Vagina (tissue), 2 donors: ENCODE measurements at regions not wholly inside any gene's neighbourhood (a gene's known extent, or its start where the extent isn't known, plus 50 kb on each side); places are given as distances from the start of the nearest gene placed in this dataset.

Source experiments
- DNase-seq, 2 donors: peaks; one replicate each; pipeline ENCODE4 v3.0.0-alpha.2; 2017; ENCODE audit errors: extremely low spot score in 2 of 2
- H3K27ac ChIP-seq: fragments of 200-600 bp; sonication (generic); one replicate; pipeline ENCODE4 v1.5.1; 2019
- H3K27me3 ChIP-seq: fragments of 200-600 bp; sonication (generic); one replicate; pipeline ENCODE4 v1.5.1; 2019
- H3K36me3 ChIP-seq, 2 donors: fragments of 200-600 bp; sonication (generic); one replicate each; pipeline ENCODE4 v1.5.1; 2017 to 2019
- H3K4me1 ChIP-seq: fragments of 200-600 bp; sonication (generic); one replicate; pipeline ENCODE4 v1.5.1; 2019
- H3K4me3 ChIP-seq, 2 donors: fragments of 200-600 bp; sonication (generic); 1 replicate in 1 of 2; 2 replicates in 1 of 2; pipeline ENCODE4 v1.5.1; 2016 to 2019
- H3K9me3 ChIP-seq: fragments of 200-600 bp; sonication (generic); one replicate; pipeline ENCODE4 v1.5.1; 2019
- POLR2A ChIP-seq, 2 donors: fragments of 450-650 bp; IDR thresholded peaks; one replicate each; pipeline ENCODE4 v1.6.1; 2017; ENCODE audit warnings: antibody characterized with exemption in 2 of 2, mild to moderate bottlenecking in 2 of 2, moderate library complexity in 2 of 2
- POLR2AphosphoS5 ChIP-seq, 2 donors: sonication (generic); formaldehyde crosslinking; IDR thresholded peaks; one replicate each; pipeline ENCODE4 v1.9.0; 2017; ENCODE audit warnings: antibody characterized with exemption in 2 of 2, mild to moderate bottlenecking in 2 of 2, low read depth in 1 of 2; ENCODE audit not compliant: insufficient read depth in 1 of 2
- intact Hi-C: fragments of 100-400 bp; cut with DNase I; formaldehyde crosslinking; loops from one replicate; pipeline ENCODE4 v1.15.1; 2023
- TF ChIP-seq, protein P1 (sequence below), 3 experiments: fragments of 450-650 bp in 2 of 3; fragments of 200-600 bp in 1 of 3; sonication (generic) in 1 of 3; IDR thresholded peaks; one replicate each; pipeline ENCODE4 v1.5.1; 2017 to 2019; ENCODE audit warnings: antibody characterized with exemption in 3 of 3, mild to moderate bottlenecking in 2 of 3, moderate library complexity in 2 of 3

DNA sequence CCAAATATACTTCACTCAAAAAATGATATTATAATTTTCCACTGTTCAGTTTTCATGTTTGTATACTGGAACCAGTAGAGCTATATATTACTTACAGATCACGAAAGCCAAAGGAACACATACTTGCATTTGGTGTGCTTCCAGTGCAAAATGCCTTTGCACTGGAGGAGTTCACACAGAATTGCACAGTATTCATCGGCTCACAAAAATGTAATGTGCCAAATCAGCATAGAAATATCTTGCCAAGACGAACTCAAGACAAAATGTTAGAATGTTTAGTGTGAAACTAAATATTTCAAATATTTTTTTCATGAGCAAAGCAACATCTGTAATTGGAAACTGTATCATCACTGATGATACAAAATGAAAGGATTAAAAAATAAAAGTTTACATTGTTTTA lies 646.2 kb upstream of the SEMA3D start:
- H3K27ac ChIP-seq: no peak overlapping the region
- intact Hi-C loops: no loop called here
- H3K9me3 ChIP-seq: no peaks in the 10 kb centered on the region
- H3K27me3 ChIP-seq: no peaks in the 10 kb centered on the region
- no peaks in the 10 kb centered on the region for H3K36me3 ChIP-seq
- no peak for DNase-seq
- no peaks in the 10 kb centered on the region for H3K4me1 ChIP-seq
- TF ChIP-seq, protein P1, sequence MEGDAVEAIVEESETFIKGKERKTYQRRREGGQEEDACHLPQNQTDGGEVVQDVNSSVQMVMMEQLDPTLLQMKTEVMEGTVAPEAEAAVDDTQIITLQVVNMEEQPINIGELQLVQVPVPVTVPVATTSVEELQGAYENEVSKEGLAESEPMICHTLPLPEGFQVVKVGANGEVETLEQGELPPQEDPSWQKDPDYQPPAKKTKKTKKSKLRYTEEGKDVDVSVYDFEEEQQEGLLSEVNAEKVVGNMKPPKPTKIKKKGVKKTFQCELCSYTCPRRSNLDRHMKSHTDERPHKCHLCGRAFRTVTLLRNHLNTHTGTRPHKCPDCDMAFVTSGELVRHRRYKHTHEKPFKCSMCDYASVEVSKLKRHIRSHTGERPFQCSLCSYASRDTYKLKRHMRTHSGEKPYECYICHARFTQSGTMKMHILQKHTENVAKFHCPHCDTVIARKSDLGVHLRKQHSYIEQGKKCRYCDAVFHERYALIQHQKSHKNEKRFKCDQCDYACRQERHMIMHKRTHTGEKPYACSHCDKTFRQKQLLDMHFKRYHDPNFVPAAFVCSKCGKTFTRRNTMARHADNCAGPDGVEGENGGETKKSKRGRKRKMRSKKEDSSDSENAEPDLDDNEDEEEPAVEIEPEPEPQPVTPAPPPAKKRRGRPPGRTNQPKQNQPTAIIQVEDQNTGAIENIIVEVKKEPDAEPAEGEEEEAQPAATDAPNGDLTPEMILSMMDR (IDR thresholded peaks at IDR 0.05): no peak
- TF ChIP-seq POLR2A (IDR thresholded peaks at IDR 0.05) (no peak), POLR2AphosphoS5 (IDR thresholded peaks at IDR 0.05; ENCODE audit: insufficient read depth in 1 of 2, low read depth in 1 of 2) (no peak)
- H3K4me3 ChIP-seq: no peak overlapping the region

DNA sequence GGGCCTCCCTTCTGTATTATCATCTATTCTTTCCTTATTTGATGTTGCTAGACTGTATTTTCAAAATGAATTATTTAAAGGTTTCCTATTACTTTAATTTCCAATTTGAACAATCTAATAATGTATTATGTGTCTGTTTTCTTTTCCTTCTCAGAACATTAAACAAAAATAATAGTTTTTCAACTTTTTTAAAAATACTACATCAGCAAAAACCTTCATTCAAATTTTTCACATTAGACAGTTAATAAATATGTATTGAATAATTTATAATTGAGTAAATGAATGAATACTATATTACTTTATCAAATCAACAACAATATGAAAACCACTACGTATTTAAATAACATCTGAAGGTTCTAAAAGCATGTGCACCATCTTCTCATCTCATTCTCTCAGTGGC lies 644.1 kb upstream of the SEMA3D start:
- DNase-seq: no peak
- H3K4me1 ChIP-seq: no peaks in the 10 kb centered on the region
- H3K27me3 ChIP-seq: no peaks in the 10 kb centered on the region
- no peaks in the 10 kb centered on the region for H3K36me3 ChIP-seq
- no peaks in the 10 kb centered on the region for H3K9me3 ChIP-seq
- H3K4me3 ChIP-seq: no peak overlapping the region
- no peak for TF ChIP-seq POLR2A (IDR thresholded peaks at IDR 0.05)
- no peak for TF ChIP-seq POLR2AphosphoS5 (IDR thresholded peaks at IDR 0.05; ENCODE audit: insufficient read depth in 1 of 2, low read depth in 1 of 2)
- TF ChIP-seq, protein P1 (IDR thresholded peaks at IDR 0.05): no peak
- intact Hi-C loops: no loop called here
- no peak overlapping the region for H3K27ac ChIP-seq

DNA sequence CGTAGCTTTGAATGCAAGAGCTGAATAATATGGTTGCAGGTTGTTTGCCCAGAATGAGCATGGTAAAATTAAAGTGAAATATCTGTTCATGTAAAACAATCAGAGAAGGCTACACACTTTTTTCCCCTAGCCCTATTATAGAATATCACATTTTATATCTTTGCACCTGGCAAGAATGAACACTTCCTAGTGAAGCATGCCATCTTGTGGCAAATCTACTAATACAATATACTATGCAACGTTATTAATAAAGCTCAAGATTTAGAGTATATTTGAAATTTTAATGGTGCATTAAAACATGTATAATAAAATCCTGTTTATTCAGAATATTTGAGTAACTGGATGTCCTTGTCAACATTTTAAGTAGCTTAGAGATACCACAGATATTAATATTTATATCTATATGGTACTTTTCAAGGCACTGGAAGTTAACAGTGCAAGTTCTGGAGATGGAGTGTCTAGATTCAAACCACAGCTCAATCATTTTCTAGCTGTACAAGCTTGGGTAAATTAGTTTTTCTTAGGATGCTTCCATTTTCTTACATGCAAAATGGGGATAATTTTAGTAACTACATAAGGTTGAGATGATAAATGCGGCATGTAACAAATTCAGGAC lies 643.1 kb upstream of the SEMA3D start:
- no peak for TF ChIP-seq POLR2AphosphoS5 (IDR thresholded peaks at IDR 0.05; ENCODE audit: insufficient read depth in 1 of 2, low read depth in 1 of 2)
- no peak for TF ChIP-seq POLR2A (IDR thresholded peaks at IDR 0.05)
- TF ChIP-seq, protein P1 (IDR thresholded peaks at IDR 0.05): no peak

DNA sequence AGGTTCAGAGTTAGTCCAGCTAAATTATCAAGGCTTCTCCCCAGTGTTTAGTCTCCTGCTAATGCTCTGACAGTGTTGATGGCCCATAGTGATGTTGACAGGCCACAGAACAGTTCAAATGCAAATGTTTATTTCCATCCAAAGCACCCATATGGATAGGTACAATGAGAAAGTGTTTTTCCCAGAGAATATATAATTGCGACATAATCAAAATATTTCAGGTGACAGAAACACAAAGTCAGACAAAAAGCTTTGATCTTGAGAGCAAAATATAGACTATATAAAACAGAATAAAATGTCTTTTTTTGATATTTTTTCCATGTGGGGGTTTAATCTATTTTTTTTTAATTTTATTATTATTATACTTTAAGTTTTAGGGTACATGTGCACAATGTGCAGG lies 642.3 kb upstream of the SEMA3D start:
- TF ChIP-seq, protein P1 (IDR thresholded peaks at IDR 0.05): no peak
- TF ChIP-seq POLR2A (IDR thresholded peaks at IDR 0.05) (no peak), POLR2AphosphoS5 (IDR thresholded peaks at IDR 0.05; ENCODE audit: insufficient read depth in 1 of 2, low read depth in 1 of 2) (no peak)
- Histone ChIP-seq H3K27me3 (no peaks in the 10 kb centered on the region), H3K36me3 (no peaks in the 10 kb centered on the region), H3K27ac (no peak overlapping the region), H3K4me3 (no peak overlapping the region), H3K4me1 (no peaks in the 10 kb centered on the region), H3K9me3 (no peaks in the 10 kb centered on the region)
- no peak for DNase-seq
- intact Hi-C loops: no loop called here

More for the DNA sequence above, 643.1 kb upstream of the SEMA3D start:
- intact Hi-C loops: no loop called here
- Histone ChIP-seq H3K4me1 (no peaks in the 10 kb centered on the region), H3K27ac (no peak overlapping the region), H3K27me3 (no peaks in the 10 kb centered on the region), H3K9me3 (no peaks in the 10 kb centered on the region), H3K36me3 (no peaks in the 10 kb centered on the region), H3K4me3 (no peak overlapping the region)
- no peak for DNase-seq

DNA sequence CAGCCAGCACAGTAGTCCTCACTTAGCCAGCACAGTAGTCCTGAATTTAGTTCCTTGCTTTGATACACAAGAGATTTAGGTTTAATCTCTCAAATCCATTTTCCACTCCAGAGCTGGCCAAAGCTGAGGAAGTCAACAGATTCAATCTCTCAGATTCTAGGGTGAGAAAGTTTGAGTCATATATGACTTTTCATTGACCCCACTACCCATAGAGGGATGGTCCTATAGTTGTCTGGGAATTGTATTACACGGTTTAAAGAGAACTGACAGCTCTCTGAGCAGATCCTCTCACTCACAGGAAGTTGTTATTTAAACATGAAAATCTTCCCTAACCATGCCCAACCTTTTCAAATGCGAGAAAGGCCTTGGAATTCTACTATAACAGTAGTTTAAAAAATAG lies 641.8 kb upstream of the SEMA3D start:
- Histone ChIP-seq H3K4me1 (no peaks in the 10 kb centered on the region), H3K27ac (no peak overlapping the region), H3K27me3 (no peaks in the 10 kb centered on the region), H3K4me3 (no peak overlapping the region), H3K36me3 (no peaks in the 10 kb centered on the region), H3K9me3 (no peaks in the 10 kb centered on the region)
- no peak for TF ChIP-seq POLR2A (IDR thresholded peaks at IDR 0.05)
- TF ChIP-seq, protein P1 (IDR thresholded peaks at IDR 0.05): no peak
- TF ChIP-seq POLR2AphosphoS5 (IDR thresholded peaks at IDR 0.05; ENCODE audit: insufficient read depth in 1 of 2, low read depth in 1 of 2): no peak
- intact Hi-C loops: no loop called here
- no peak for DNase-seq
